GM12873 (cell line): ENCODE measurements at regions not wholly inside any gene's neighbourhood (a gene's known extent, or its start where the extent isn't known, plus 50 kb on each side); places are given as distances from the start of the nearest gene placed in this dataset.

ENCODE experiments used
- CTCF ChIP-seq: IDR thresholded peaks from 2 replicates; pipeline ENCODE4 v1.5.1; 2012; ENCODE audit warnings: low read depth, mild to moderate bottlenecking, moderate library complexity, low read length, control low read depth; ENCODE audit not compliant: insufficient read depth; ENCODE audit errors: missing control alignments

DNA sequence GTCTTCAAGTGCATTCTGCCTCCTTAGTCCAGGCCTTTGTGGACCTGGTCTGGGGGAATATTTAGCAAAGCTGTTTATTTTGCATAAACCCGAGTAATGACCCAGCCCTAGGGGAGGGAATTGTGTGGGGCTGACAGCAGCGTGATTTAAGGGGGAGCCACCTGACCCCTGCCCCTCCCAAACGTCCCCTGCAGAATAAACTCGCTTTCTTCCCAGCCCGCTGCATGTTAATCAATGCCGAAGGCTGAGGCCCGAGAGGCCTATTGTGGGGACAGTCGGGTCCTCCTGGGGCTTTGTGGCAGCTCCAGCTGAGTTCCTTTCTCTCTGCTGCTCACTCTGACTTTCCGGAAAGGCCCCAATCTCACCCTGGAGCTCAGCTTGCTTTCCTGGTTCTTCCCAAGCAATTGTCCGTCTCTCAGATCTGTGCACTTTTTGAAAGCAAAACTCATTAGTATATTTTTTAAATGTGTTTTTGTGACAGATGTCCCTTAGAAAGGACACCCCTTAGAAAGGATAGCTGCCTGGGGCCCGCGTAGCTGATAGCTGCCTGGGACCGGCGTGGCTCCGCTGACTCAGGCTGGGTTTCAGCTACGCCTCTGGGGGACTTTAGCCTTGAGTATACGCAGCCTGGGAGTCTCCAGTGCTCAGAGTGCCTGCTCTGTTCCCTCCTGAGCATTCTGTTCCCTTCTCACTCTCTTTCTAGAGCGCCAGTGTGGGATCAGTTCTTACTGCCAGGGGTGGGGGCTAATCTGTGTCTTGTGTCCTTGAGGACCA, 158.3 kb downstream of the GLI2 start:
- TF ChIP-seq CTCF = no peak

DNA sequence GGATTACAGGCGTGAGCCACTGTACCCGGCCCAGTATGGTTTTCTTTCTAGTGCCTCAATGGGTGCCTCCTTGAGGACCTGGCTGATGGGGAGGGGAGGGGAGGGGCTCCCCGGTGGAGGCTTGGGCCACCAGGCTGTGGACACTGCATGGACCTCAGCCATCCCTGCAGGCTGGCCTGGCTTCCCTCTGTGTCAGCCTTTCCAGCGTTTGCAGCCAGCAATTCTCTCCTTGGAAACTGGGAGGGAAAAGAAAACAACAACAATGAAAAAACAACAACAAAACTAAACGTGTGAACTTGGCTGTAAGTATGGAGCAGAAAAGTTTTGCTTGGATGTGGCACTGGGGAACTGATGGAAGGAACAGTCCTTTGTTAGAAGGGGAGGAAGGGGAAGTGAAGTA, 159.3 kb downstream of the GLI2 start:
- TF ChIP-seq CTCF = no peak

DNA sequence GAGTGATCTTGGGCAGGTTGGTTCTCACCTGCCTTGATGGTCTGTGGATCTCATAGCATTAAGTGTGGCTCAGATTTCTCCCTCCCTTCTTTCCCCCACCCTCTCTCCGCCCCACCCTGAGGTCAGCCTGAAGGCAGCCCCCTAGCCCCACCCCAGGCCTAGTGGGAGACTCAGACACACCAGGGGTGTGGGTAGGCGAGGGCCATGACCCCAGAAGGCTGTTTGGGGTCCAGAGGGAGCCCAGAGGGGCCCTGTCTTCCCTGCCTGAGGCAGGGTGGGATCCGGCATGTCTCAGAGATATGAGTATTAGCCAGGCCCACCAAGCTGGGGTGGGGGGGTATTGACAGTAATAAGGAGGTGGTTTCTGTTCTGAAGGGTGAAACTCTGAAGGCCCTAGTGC, 160.5 kb downstream of the GLI2 start:
- no peak for TF ChIP-seq CTCF

DNA sequence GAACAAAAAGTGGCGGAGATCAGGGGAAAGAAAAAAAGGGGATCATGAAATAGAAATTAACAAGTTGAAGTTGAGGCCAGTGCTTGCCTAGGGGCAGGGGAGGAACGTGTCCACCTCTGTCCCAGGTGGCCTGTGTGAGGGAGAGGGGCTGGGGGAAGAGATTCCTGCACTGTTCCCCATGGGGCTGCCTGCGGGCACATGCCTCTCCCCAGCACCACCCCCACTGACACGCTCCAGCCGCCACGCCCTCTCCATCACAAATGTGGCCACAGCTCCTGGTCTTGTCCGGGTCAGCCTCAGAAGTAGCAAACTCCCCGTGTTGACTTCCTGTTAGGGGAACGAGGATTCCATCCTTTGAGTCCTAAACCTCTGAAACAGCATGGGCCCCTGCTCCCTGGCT, 161.2 kb downstream of the GLI2 start:
- TF ChIP-seq CTCF = no peak

GRCh38 chr2:120897399-120897798, 161.7 kb downstream of the GLI2 start:
- no peak for TF ChIP-seq CTCF

DNA sequence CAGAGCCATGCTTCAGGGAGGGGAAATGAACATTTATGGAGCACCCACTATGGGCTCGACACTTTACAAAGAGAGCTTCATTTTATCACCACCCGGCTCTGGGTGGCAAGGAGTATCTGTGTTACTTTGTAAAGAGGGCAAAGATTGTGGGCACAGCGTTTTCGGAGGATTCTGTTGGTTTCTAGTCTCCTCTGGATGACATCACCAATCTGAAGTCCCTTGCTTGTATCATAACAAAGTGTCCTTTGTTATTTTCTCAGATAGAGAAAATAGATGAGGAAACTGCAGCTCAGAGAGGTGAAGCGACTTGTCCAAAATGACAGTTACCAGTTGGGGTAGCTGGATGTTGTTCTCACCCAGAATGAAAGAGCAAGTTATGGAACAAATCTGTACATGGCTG, 162.8 kb downstream of the GLI2 start:
- TF ChIP-seq CTCF = no peak

- TF ChIP-seq CTCF = no peak
Observed at GRCh38 chr2:120898961-120899750, 163.5 kb downstream of the GLI2 start.
